HG02571 (cell line): ENCODE measurements at regions not wholly inside any gene's neighbourhood (a gene's known extent, or its start where the extent isn't known, plus 50 kb on each side); places are given as distances from the start of the nearest gene placed in this dataset.
"Not testable (repeated sequence)": the region's sequence is repeated elsewhere in the genome, so short reads cannot be mapped to it uniquely, and the experiment has no call there.

ENCODE experiments used
- ATAC-seq: cut with Tn5 transposase; IDR thresholded peaks from one replicate; pipeline ENCODE4 v1.9.1; 2021; ENCODE audit warnings: mild to moderate bottlenecking, moderate library complexity; ENCODE audit not compliant: unreplicated experiment

GRCh38 chr4:72786401-72786990 lies 217.5 kb upstream of the ADAMTS3 start:
- no peak for ATAC-seq

DNA sequence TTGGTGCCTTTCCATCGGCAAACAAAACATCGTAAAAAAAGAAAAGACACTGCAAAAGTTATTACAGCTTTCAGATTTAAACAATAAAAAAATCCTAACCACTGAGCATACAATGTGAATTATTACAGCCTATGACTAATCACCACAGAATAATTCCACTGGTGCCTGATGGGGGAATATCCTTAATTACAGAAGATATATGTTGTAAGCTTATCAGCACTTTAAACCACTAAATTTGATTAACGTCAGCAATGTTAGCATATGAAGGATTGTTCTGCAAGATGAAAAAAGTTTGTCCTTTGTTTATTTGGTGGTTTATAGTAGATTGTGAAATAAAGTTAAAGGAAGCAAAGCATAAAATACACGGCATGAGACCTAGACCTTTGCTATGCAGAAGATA lies 210.2 kb upstream of the ADAMTS3 start:
- ATAC-seq: no peak

- ATAC-seq: no peak
Measured at GRCh38 chr4:72777436-72777835, 208.4 kb upstream of the ADAMTS3 start.

- no peak for ATAC-seq
Measured at GRCh38 chr4:72770708-72771107, 201.7 kb upstream of the ADAMTS3 start.

DNA sequence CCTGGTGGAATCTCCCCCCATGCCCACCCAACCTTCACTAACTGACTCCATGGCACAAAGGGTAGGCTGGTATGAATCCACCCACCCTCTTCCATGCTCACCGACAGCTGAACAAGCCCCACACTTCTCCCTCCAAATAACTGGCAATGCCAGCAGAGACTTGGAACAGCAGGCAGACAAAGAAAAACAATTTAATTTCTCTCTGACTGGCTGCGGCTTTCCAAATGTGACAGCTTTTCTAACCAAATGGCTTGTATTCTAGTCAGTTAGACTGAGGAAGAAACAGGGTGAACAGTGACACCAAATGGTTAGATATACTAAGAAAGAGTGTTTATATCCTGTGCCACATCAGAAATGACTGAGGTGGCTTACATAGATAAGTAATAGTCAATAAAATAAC lies 199.3 kb upstream of the ADAMTS3 start:
- ATAC-seq: no peak

DNA sequence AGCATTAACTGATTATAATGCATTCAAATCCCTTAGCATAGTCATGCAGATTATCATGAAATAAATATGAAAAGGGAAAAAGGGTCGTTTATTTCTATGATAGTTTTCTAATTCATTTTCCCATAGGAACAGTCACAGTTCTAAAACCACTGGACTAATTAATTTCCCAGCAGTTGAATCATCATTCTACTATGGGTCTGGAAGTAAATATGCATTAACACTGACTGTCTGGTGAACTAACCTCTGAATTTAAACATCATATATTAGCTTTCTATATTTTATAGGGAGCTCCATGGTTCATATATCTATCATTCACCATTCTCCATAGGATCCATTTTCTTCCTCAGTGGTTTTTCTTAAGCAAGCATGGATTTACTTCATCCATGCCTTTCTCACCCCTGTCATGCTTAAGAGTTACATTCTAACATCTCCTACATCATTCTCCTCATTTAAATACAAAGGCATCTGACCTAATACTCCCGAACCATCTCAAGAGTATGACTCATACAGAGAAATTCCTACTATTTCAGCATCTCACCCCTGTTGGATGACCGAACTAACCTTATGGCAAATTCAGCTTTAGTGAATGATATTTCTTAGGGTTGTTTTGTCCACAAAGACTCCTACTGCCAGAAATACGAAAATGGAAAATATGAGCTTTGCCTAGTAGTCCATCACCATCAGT lies 198.7 kb upstream of the ADAMTS3 start:
- no peak for ATAC-seq

- ATAC-seq: not testable (repeated sequence)
Measured at GRCh38 chr4:72765788-72766187, 196.8 kb upstream of the ADAMTS3 start.

DNA sequence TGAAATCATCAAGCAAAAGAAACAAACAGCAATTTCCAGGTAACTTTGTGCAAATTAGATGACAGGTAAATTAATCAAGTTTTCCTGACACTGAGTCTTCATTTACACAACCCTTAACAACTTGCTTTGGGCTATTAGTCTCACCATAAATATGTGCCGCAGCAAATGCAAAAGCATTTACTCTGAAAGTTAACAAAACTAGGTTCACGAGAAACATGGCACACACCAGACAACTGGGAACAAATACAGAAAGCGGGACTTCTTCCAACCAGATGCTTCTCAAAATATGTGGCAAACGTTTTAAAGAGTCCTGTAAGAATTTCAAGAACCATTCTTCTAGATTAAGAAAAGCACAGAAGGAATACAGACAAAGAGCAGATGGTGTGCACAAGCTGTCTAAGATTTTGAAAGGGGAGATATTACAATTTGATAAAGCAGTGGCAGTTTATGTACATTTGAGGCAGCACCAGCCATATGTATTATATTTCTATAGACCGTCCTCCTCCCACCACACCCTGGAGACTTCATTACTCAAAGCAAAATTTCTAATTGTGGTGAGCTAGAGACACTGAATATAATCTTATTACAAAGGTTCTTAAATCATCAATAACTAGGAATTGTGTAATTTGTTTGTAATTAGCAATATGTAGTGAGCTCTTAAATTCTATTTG lies 192.5 kb upstream of the ADAMTS3 start:
- ATAC-seq: no peak

- ATAC-seq: not testable (repeated sequence)
Measured at GRCh38 chr4:72753414-72753813, 184.4 kb upstream of the ADAMTS3 start.

DNA sequence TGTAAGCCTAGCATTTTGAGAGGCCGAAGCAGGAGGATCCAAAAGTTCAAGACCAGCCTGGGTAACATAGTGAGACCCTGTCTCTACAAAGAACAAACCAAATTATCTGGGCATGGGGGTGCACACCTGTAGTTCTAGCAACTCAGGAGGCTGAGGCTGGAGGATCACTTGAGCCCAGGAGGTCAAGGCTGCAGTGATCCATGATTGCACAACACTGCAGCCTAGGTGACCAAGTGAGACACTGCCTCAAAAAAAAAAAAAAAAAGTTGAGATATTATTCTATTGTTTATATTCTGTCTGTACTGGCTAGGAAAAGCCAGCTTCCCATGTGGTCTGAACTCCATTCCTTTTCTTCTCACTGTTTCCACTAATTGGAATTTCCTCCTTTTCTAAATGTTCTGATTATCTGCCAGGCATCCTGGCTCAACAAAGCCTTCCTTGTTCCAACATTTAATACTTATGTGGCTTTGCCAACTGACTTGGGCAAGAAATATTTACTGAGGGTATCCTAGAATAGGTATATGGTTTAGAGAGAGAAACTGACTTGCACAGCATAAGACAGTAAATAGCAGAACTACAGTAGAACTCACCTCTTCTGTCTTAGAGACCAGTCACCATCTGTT lies 175.2 kb upstream of the ADAMTS3 start:
- ATAC-seq: no peak

GRCh38 chr4:72743078-72743477 lies 174.1 kb upstream of the ADAMTS3 start:
- no peak for ATAC-seq

DNA sequence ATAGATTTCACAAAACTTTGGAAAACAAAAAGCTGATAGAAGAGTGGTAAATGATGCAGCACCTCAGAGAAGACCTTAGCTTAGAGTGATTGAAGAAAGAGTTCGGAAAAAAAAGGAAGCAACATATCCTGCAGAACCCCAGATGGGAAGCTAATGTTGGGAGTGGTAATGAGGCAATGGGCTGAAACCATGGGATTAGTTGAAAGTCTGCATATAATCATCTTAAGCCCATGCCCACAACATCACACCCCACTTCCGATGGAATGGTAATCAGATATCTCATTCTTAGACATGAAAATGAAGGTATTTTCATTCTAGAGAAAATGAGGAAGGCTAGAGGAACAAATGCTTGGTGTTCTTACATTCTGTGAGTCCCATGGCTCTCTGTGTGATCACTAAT lies 146.3 kb upstream of the ADAMTS3 start:
- ATAC-seq: no peak

DNA sequence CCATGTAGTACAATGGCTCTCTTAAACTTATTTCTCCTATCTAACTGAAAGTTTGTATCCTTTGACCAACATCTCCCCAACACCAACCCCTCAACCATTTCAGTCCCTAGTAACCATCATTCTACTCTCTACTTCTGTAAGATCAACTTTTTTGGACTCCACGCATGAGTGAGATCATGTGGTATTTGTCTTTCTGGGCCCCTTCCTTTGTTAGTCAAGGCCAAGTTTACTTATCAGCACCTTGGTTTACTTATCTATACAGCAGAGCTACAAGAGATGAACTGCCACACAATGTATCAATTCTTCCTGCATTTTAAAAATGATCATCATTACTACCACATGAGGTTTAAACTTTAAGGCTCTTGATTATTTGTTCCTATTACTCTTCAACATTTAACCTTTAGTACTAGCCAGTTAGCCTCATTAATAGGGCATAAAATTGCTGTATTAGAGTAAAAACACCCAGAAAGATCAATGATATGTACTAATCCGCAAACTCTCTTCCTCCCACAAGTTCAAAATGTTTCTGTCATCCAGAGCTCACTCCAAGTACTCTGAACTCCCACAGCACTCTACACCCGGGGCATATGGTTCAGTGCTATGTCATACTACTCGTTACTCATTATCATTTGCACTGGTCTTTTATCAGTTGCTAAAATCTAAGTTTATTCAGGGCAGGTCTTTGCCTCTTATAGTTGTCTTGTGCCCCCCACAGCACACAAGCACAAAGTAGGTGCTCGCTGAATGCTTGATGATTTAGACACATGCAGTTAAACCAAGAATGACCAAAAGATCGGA lies 145.7 kb upstream of the ADAMTS3 start:
- ATAC-seq: no peak

DNA sequence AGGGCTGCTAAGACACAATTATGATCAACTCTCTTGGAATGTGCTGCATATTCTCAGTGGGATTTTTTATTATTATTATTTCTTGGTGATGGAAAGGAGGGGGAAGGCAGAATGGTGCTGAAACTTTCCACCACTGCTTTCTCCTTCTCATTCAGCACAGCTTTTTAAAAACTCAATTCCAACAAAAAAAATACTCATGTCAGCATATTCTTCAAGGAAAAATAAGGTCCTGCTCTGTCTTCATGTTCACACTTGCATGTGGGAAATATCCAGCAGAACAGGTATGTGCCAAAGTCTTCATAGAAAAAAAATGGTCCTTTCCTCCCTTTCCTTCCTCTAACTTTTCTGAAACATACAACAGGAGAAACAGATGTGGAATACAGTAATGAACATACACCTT lies 144.0 kb upstream of the ADAMTS3 start:
- no peak for ATAC-seq

DNA sequence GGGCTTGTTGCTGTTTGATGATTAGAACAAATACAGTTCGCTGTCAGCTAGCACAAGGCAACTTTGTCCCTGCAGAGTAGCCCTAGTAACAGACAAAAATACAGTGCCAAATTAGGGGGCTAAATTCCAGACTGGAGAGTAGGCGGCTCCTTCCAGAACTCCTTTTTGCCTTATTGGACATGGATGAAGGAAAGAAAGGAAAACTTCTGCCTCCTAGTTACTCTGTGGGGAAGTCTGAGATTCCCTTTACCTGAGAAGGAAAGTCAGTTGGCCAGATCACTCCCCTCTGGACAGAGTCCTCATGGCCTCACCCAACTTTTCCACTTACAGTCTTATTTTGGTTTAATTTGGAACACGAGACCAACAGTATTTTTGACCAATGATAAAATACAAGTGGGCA lies 140.5 kb upstream of the ADAMTS3 start:
- no peak for ATAC-seq

DNA sequence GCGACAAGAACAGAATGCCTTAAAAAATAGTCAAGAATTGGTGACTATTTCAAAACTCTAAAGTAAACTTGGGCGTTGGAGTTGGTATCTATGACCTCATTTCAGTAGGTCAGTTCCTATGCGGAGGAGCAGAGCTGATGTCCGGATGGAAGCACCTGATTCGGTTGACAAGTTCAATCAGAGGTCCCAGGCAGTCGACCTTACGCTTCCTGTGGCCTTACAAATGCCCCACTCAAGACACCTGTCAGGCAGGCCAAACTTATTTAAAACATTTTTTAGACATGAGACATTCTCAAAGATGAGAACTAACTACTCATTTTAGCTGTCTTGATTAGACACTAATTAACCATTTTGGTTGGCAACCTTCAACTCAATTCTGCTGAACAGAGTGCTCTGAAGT lies 137.7 kb upstream of the ADAMTS3 start:
- no peak for ATAC-seq

DNA sequence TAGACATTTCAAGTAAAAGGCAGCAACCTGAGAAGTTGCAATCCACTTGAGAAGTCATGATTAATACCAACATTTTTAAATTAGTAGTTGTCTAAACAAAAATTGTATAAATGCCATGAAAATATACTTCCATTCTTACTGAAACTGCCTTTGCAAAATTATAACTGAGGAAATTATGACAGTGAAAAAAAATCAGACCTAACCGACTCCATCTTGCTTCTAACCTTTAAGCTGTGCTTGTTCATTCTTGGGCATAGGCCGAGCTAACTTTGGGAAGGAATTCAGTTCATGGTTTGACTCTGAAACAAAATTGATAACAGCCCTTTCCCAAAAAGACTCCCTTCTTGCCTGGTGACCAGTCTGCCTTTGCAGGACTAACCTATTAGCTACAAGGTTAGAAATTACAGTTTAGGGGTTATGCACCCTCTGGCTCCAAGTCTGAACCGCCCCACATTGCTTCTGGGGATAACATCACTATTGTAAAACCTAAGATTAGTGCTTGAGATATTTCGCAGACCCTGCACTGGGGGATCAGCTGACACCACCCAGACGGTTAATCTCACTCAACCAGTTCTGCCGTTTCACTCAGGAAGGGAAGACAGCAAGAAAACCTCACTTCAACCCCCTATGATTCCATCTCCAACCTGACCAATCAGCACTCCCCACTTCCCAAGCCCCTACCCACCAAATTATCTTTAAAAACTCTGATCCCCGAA lies 136.1 kb upstream of the ADAMTS3 start:
- ATAC-seq: not testable (repeated sequence)

- ATAC-seq: no peak
Measured at GRCh38 chr4:72702948-72703347, 133.9 kb upstream of the ADAMTS3 start.

GRCh38 chr4:72701987-72702819 lies 133.2 kb upstream of the ADAMTS3 start:
- peak; percentile 86 for ATAC-seq

DNA sequence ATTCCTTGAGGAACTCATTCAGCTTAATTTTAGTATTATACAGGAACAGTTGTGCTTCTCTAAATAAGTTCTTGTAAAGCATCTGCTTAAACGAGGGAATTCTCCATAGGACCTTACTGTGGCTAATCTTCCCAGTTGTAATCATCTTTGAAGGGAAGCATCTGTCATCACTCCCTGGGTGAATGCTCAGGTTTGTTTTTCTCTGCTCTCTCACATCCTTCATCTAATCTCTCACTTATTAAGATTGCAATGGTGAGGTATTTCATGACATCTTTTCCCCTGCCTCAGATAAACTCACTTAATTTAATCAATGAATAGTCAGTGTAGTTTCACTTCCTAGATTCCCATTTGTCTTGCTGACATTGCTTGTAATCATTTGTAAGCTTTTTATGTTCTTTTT lies 121.8 kb upstream of the ADAMTS3 start:
- no peak for ATAC-seq
